Astrocyte (in vitro differentiated cells and primary cell): ENCODE measurements at regions not wholly inside any gene's neighbourhood (a gene's known extent, or its start where the extent isn't known, plus 50 kb on each side); places are given as distances from the start of the nearest gene placed in this dataset.

ENCODE experiments used
- DNase-seq: peaks from one replicate; pipeline ENCODE4 v3.0.0-alpha.2; 2010; ENCODE audit warnings: low read depth
- FAIRE-seq: peaks from 2 replicates; lab custom pipeline; 2011; peaks lifted over from hg19 to GRCh38; lab: Jason Lieb, UNC
- H2AFZ ChIP-seq: 2 replicates; pipeline ENCODE4 v1.6.0; 2012; ENCODE audit warnings: low read depth, low read length, inconsistent platforms
- H3K27ac ChIP-seq: 2 replicates; pipeline ENCODE4 v1.5.1; 2011; ENCODE audit warnings: low read depth, low read length, inconsistent platforms
- H3K27me3 ChIP-seq: 2 replicates; pipeline ENCODE4 v1.6.0; 2011; ENCODE audit warnings: low read length, inconsistent platforms; ENCODE audit not compliant: insufficient read depth
- H3K36me3 ChIP-seq: 2 replicates; pipeline ENCODE4 v1.5.1; 2011; ENCODE audit warnings: low read length, inconsistent platforms; ENCODE audit not compliant: insufficient read depth
- H3K4me1 ChIP-seq: 2 replicates; pipeline ENCODE4 v1.5.1; 2011; ENCODE audit warnings: low read length, inconsistent platforms; ENCODE audit not compliant: insufficient read depth
- H3K4me2 ChIP-seq: 2 replicates; pipeline ENCODE4 v1.6.0; 2012; ENCODE audit warnings: low read length, inconsistent platforms
- H3K4me3 ChIP-seq: 2 replicates; pipeline ENCODE4 v1.5.1; 2011; ENCODE audit warnings: low read depth, mild to moderate bottlenecking, low read length, inconsistent platforms; ENCODE audit not compliant: insufficient read depth
- H3K79me2 ChIP-seq: 2 replicates; pipeline ENCODE4 v1.6.0; 2012; ENCODE audit warnings: mild to moderate bottlenecking, low read length, inconsistent platforms; ENCODE audit not compliant: insufficient read depth
- H3K9ac ChIP-seq: 2 replicates; pipeline ENCODE4 v1.6.0; 2012; ENCODE audit warnings: mild to moderate bottlenecking, low read length, inconsistent platforms
- H3K9me3 ChIP-seq: 2 replicates; pipeline ENCODE4 v1.5.1; 2012; ENCODE audit warnings: low read depth, mild to moderate bottlenecking, low read length, inconsistent platforms; ENCODE audit not compliant: insufficient read depth
- H4K20me1 ChIP-seq: 2 replicates; pipeline ENCODE4 v1.6.0; 2012; ENCODE audit warnings: low read length, inconsistent platforms; ENCODE audit not compliant: insufficient read depth
- H3K27ac Mint-ChIP-seq: one replicate; pipeline ENCODE4 v1.8.0; 2021; ENCODE audit warnings: mild to moderate bottlenecking, mixed read lengths; ENCODE audit not compliant: unreplicated experiment
- H3K27me3 Mint-ChIP-seq: one replicate; pipeline ENCODE4 v1.8.0; 2021; ENCODE audit warnings: low read depth, mixed read lengths; ENCODE audit not compliant: unreplicated experiment
- H3K36me3 Mint-ChIP-seq: one replicate; pipeline ENCODE4 v1.8.0; 2021; ENCODE audit warnings: low read depth, mixed read lengths; ENCODE audit not compliant: unreplicated experiment
- H3K4me1 Mint-ChIP-seq: one replicate; pipeline ENCODE4 v1.8.0; 2021; ENCODE audit warnings: low read depth, mixed read lengths; ENCODE audit not compliant: unreplicated experiment
- H3K4me3 Mint-ChIP-seq: one replicate; pipeline ENCODE4 v1.8.0; 2021; ENCODE audit warnings: mild to moderate bottlenecking, moderate library complexity, mixed read lengths; ENCODE audit not compliant: unreplicated experiment
- H3K9me3 Mint-ChIP-seq: one replicate; pipeline ENCODE4 v1.8.0; 2021; ENCODE audit warnings: mild to moderate bottlenecking, mixed read lengths; ENCODE audit not compliant: unreplicated experiment
- CTCF ChIP-seq: IDR thresholded peaks from 2 replicates; pipeline ENCODE4 v1.5.1; 2011; ENCODE audit warnings: low read depth, mild to moderate bottlenecking, inconsistent platforms, low read length, moderate library complexity; ENCODE audit not compliant: insufficient read depth
- EZH2 ChIP-seq: IDR thresholded peaks from 2 replicates; pipeline ENCODE4 v1.6.1; 2012; ENCODE audit warnings: mild to moderate bottlenecking, low read length, inconsistent platforms; ENCODE audit not compliant: insufficient read depth

- Mint-ChIP-seq H3K4me3 (no peak overlapping the region), H3K9me3 (peaks cover 2% of the 10 kb centered on the region), H3K27ac (no peak overlapping the region), H3K27me3 (peaks cover 14% of the 10 kb centered on the region), H3K4me1 (no peaks in the 10 kb centered on the region), H3K36me3 (no peaks in the 10 kb centered on the region)
- H3K9ac ChIP-seq: no peak overlapping the region
- TF ChIP-seq CTCF: no peak
- TF ChIP-seq EZH2: no peak
- no peaks in the 10 kb centered on the region for H4K20me1 ChIP-seq
- H3K79me2 ChIP-seq: no peaks in the 10 kb centered on the region
- H3K36me3 ChIP-seq: no peaks in the 10 kb centered on the region
- no peak overlapping the region for H2AFZ ChIP-seq
- FAIRE-seq: no peak
- H3K27me3 ChIP-seq: no peaks in the 10 kb centered on the region
- DNase-seq: no peak
- no peak overlapping the region for H3K4me2 ChIP-seq
- H3K4me1 ChIP-seq: no peaks in the 10 kb centered on the region
- peaks cover 19% of the 10 kb centered on the region for H3K9me3 ChIP-seq
- H3K4me3 ChIP-seq: no peak overlapping the region
- no peak overlapping the region for H3K27ac ChIP-seq
Measured at GRCh38 chr19:30864391-30865215, 484.6 kb downstream of the TSHZ3 start.

GRCh38 chr19:30862876-30863275, 486.4 kb downstream of the TSHZ3 start:
- Histone ChIP-seq H3K9me3 (peaks cover 15% of the 10 kb centered on the region), H3K27me3 (no peaks in the 10 kb centered on the region), H3K4me3 (no peak overlapping the region), H3K9ac (no peak overlapping the region), H2AFZ (no peak overlapping the region), H4K20me1 (no peaks in the 10 kb centered on the region), H3K27ac (no peak overlapping the region), H3K4me2 (no peak overlapping the region), H3K36me3 (no peaks in the 10 kb centered on the region), H3K4me1 (no peaks in the 10 kb centered on the region), H3K79me2 (no peaks in the 10 kb centered on the region)
- H3K27me3 Mint-ChIP-seq: peaks cover 15% of the 10 kb centered on the region
- H3K4me1 Mint-ChIP-seq: no peaks in the 10 kb centered on the region
- no peak for DNase-seq
- no peaks in the 10 kb centered on the region for H3K36me3 Mint-ChIP-seq
- peaks cover 3% of the 10 kb centered on the region for H3K9me3 Mint-ChIP-seq
- TF ChIP-seq CTCF: no peak
- TF ChIP-seq EZH2: no peak
- H3K4me3 Mint-ChIP-seq: no peak overlapping the region
- no peak overlapping the region for H3K27ac Mint-ChIP-seq
- no peak for FAIRE-seq

GRCh38 chr19:30861919-30862318, 487.3 kb downstream of the TSHZ3 start:
- Histone ChIP-seq H3K4me2 (no peak overlapping the region), H3K9me3 (peaks cover 15% of the 10 kb centered on the region), H3K79me2 (no peaks in the 10 kb centered on the region), H3K4me1 (no peaks in the 10 kb centered on the region), H3K27me3 (no peaks in the 10 kb centered on the region), H2AFZ (no peak overlapping the region), H3K4me3 (no peak overlapping the region), H4K20me1 (no peaks in the 10 kb centered on the region), H3K9ac (no peak overlapping the region), H3K36me3 (no peaks in the 10 kb centered on the region), H3K27ac (no peak overlapping the region)
- peaks cover 3% of the 10 kb centered on the region for H3K9me3 Mint-ChIP-seq
- H3K27me3 Mint-ChIP-seq: peaks cover 15% of the 10 kb centered on the region
- no peak overlapping the region for H3K4me3 Mint-ChIP-seq
- DNase-seq: no peak
- no peak for FAIRE-seq
- no peak overlapping the region for H3K27ac Mint-ChIP-seq
- H3K4me1 Mint-ChIP-seq: no peaks in the 10 kb centered on the region
- TF ChIP-seq EZH2 (no peak), CTCF (no peak)
- no peaks in the 10 kb centered on the region for H3K36me3 Mint-ChIP-seq
